ENCODE measurements at regions not wholly inside any gene's neighbourhood (a gene's known extent, or its start where the extent isn't known, plus 50 kb on each side); places are given as distances from the start of the nearest gene placed in this dataset.
A peak's percentile ranks its signal among the peaks of the same experiment; 100 is the strongest.

GRCh38 chr20:6898928-6899327 is 131.4 kb downstream of the BMP2 start (continued):
- no peak for TF ChIP-seq REST (IDR thresholded peaks at IDR 0.05; ENCODE audit: unreplicated experiment)
- no peak for TF ChIP-seq POLR2AphosphoS5 (IDR thresholded peaks at IDR 0.05; ENCODE audit: low read depth)
- TF ChIP-seq ZNF114 (CRISPR knock-in tag; IDR thresholded peaks at IDR 0.05) = no peak
- TF ChIP-seq JUNB (IDR thresholded peaks at IDR 0.05; ENCODE audit: unreplicated experiment) = no peak

GRCh38 chr20:6906871-6907270 is 139.4 kb downstream of the BMP2 start:
- Histone ChIP-seq H3K27ac (ENCODE audit: low read depth) (no peak overlapping the region), H4K20me1 (replicated peaks; ENCODE audit: insufficient read depth) (no peaks in the 10 kb centered on the region), H3K36me3 (ENCODE audit: insufficient read depth) (no peaks in the 10 kb centered on the region), H3K4me3 (no peak overlapping the region), H3K79me2 (replicated peaks; ENCODE audit: insufficient read depth) (no peaks in the 10 kb centered on the region), H2AFZ (no peak overlapping the region), H3K9me2 (ENCODE audit: insufficient read depth) (peaks cover 7% of the 10 kb centered on the region; the same call in 1 of the 2 replicates), H3F3A (replicated peaks; ENCODE audit: low read depth) (no peaks in the 10 kb centered on the region), H3K27me3 (ENCODE audit: insufficient read depth) (no peaks in the 10 kb centered on the region), H3K4me1 (ENCODE audit: insufficient read depth) (peaks cover 20% of the 10 kb centered on the region), H3K4me2 (0 out of 2 replicates have a peak overlapping the region, but pooled peaks have one; percentile 14)
- Mint-ChIP-seq H3K4me3 (no peak overlapping the region), H3K4me1 (peaks cover 38% of the 10 kb centered on the region), H3K27me3 (ENCODE audit: insufficient read depth, low read depth, poor library complexity) (no peaks in the 10 kb centered on the region), H3K9me3 (no peaks in the 10 kb centered on the region), H3K36me3 (ENCODE audit: low read depth) (no peaks in the 10 kb centered on the region), H3K27ac (peak overlapping the region; percentile 66)
- ATAC-seq = no peak
- no peak for DNase-seq (ENCODE audit: low spot score)
- TF ChIP-seq EZH2 (IDR thresholded peaks at IDR 0.05; ENCODE audit: low read depth, unreplicated experiment) = no peak
- TF ChIP-seq REST (IDR thresholded peaks at IDR 0.05; ENCODE audit: unreplicated experiment) = no peak
- no peak for TF ChIP-seq ZNF462 (CRISPR knock-in tag; IDR thresholded peaks at IDR 0.05)
- no peak for TF ChIP-seq EZH2phosphoT487 (IDR thresholded peaks at IDR 0.05; ENCODE audit: unreplicated experiment)
- no peak for TF ChIP-seq ZNF331 (CRISPR knock-in tag; IDR thresholded peaks at IDR 0.05; ENCODE audit: low read depth)
- TF ChIP-seq NANOG (IDR thresholded peaks at IDR 0.05; ENCODE audit: borderline replicate concordance) = no peak
- no peak for TF ChIP-seq ETS1 (IDR thresholded peaks at IDR 0.05)
- no peak for TF ChIP-seq CREB1 (CRISPR knock-in tag; IDR thresholded peaks at IDR 0.05; ENCODE audit: low read depth)
- TF ChIP-seq JUNB (IDR thresholded peaks at IDR 0.05; ENCODE audit: unreplicated experiment) = no peak
- no peak for TF ChIP-seq STAT1 (IDR thresholded peaks at IDR 0.05; ENCODE audit: unreplicated experiment)

Measured in GM23338 (cell line).